ENCODE measurements at regions not wholly inside any gene's neighbourhood (a gene's known extent, or its start where the extent isn't known, plus 50 kb on each side); places are given as distances from the start of the nearest gene placed in this dataset.

DNA sequence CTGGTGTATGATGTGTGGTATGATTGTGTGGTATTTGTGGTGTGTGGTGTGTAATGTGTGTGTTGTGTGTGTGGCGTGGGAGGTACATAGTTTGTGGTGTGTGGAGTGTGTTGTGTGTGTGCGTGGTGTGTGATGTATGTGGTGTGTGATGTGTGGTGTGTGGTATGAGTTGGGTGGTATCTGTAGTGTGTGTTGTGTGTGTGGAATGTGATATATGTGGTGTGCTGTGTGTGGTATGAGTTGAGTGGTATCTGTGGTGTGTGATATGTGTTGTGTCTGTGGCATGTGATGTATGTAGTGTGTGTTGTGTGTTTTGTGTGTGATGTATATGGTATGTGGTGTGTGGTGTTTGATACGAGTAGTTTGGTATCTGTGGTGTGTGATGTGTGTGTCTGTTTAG, 272.5 kb upstream of the IRX1 start:
- no peaks in the 10 kb centered on the region for H3K4me1 ChIP-seq
- ATAC-seq, result no peak
- intact Hi-C loops (cut with DNase I), result no loop called here
- H3K9me3 ChIP-seq, result no peaks in the 10 kb centered on the region
- H3K27me3 ChIP-seq (ENCODE audit: insufficient read depth in 3 of 3, low read length in 2 of 3), result peaks cover 0 to 6% (median 0%) of the 10 kb centered on the region in 3 donors
- no peak overlapping the region for H3K4me3 ChIP-seq
- no peaks in the 10 kb centered on the region for H3K36me3 ChIP-seq (ENCODE audit: insufficient read depth in 1 of 2, low read depth in 1 of 2)
- no peak overlapping the region for H3K27ac ChIP-seq
- DNase-seq, result no peak
- TF ChIP-seq, protein P1, sequence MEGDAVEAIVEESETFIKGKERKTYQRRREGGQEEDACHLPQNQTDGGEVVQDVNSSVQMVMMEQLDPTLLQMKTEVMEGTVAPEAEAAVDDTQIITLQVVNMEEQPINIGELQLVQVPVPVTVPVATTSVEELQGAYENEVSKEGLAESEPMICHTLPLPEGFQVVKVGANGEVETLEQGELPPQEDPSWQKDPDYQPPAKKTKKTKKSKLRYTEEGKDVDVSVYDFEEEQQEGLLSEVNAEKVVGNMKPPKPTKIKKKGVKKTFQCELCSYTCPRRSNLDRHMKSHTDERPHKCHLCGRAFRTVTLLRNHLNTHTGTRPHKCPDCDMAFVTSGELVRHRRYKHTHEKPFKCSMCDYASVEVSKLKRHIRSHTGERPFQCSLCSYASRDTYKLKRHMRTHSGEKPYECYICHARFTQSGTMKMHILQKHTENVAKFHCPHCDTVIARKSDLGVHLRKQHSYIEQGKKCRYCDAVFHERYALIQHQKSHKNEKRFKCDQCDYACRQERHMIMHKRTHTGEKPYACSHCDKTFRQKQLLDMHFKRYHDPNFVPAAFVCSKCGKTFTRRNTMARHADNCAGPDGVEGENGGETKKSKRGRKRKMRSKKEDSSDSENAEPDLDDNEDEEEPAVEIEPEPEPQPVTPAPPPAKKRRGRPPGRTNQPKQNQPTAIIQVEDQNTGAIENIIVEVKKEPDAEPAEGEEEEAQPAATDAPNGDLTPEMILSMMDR (IDR thresholded peaks at IDR 0.05), result no peak
- WGBS, 3 donors, result 90 to 97% (median 92%) methylated on average over 3 of the region's 3 CpGs

DNA sequence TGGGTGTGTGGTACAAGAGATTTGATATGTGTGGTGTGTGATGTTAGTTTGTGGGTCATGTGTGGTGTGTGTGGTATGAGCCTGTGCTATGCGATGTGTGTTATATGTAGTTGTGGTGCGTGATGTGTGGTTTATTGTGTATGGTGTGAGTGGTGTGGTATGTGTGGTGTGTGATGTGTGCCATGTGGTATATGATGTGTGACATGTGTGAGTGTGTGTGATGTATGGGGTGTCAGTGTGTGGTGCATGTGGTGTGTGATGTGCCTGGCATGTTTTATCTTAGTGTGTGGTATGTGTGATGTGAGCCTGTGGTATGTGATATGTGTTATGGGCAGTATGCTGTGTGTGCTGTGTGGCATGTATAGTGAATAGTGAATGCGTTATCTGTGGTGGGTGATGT, 273.0 kb upstream of the IRX1 start:
- Histone ChIP-seq H3K27ac (no peak overlapping the region), H3K36me3 (ENCODE audit: insufficient read depth in 1 of 2, low read depth in 1 of 2) (no peaks in the 10 kb centered on the region), H3K4me3 (no peak overlapping the region), H3K27me3 (ENCODE audit: insufficient read depth in 3 of 3, low read length in 2 of 3) (peaks cover 0 to 6% (median 0%) of the 10 kb centered on the region in 3 donors), H3K4me1 (no peaks in the 10 kb centered on the region), H3K9me3 (no peaks in the 10 kb centered on the region)
- 94 to 100% (median 97%) methylated on average over 3 of the region's 3 CpGs for WGBS, 3 donors
- TF ChIP-seq, protein P1 (IDR thresholded peaks at IDR 0.05), result no peak
- ATAC-seq (no peak), DNase-seq (no peak)
- intact Hi-C loops (cut with DNase I), result no loop called here

DNA sequence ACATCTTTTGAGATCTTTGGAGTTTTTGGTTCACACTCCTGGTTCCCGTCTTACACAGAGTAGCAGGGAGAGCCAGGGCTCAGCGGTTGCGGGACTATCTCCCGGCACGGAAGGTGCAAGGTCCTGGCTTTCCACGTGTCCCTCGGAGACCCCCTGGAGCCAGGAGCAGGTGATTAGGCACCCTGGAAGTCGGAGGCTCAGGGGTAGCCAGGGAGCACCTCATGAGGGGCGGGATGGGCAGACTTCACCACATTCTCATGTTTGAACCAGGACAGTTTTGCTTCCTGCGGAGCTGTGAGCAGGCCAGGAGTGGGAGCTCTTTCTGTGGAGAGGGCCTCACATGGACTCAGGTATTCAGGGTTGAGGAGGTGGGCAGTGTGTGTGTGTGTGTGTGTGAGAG, 273.7 kb upstream of the IRX1 start:
- H3K27ac ChIP-seq, result no peak overlapping the region
- no peaks in the 10 kb centered on the region for H3K9me3 ChIP-seq
- no peaks in the 10 kb centered on the region for H3K4me1 ChIP-seq
- intact Hi-C loops (cut with DNase I), result no loop called here
- TF ChIP-seq, protein P1 (IDR thresholded peaks at IDR 0.05), result no peak
- DNase-seq (no peak), ATAC-seq (no peak)
- WGBS, 3 donors, result 78 to 91% (median 86%) methylated on average over 10 of the region's 10 CpGs
- H3K4me3 ChIP-seq, result no peak overlapping the region
- peaks cover 0 to 12% (median 0%) of the 10 kb centered on the region in 3 donors for H3K27me3 ChIP-seq (ENCODE audit: insufficient read depth in 3 of 3, low read length in 2 of 3)
- H3K36me3 ChIP-seq (ENCODE audit: insufficient read depth in 1 of 2, low read depth in 1 of 2), result no peaks in the 10 kb centered on the region

DNA sequence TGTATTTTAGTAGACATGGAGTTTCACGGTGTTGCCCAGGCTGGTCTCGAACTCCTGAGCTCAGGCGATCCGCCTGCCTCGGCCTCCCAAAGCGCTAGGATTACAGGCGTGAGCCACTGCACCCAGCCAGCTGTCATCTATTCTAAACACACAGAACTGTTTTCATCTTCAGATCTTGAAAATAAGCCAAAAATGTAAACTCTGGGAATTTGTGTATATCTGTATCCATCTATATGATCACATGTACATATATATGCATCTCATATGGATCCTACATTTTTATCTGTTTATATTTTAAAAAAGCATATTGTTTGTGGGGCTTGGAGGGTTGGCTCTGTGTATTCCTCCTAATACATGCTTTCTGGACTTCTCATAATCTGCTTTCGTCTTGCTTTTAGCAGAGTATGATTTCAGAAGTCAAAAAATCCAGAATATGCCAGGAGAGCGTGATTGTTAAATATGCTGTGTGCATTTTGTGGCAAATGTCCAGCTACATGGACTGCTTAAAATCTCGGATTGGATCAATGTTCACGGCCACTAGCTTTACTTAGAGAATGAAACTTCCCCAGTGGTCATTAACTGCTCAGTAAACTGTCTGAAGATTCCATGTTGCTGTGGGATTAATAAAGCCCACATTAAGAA, 274.4 kb upstream of the IRX1 start:
- Histone ChIP-seq H3K27me3 (ENCODE audit: insufficient read depth in 3 of 3, low read length in 2 of 3) (peaks cover 0 to 12% (median 0%) of the 10 kb centered on the region in 3 donors), H3K4me3 (no peak overlapping the region), H3K9me3 (no peaks in the 10 kb centered on the region), H3K4me1 (no peaks in the 10 kb centered on the region), H3K27ac (no peak overlapping the region), H3K36me3 (ENCODE audit: insufficient read depth in 1 of 2, low read depth in 1 of 2) (no peaks in the 10 kb centered on the region)
- TF ChIP-seq, protein P1 (IDR thresholded peaks at IDR 0.05), result no peak
- intact Hi-C loops (cut with DNase I), result no loop called here
- no peak for DNase-seq
- ATAC-seq, result no peak
- 55 to 65% (median 58%) methylated on average over 11 of the region's 11 CpGs for WGBS, 3 donors

DNA sequence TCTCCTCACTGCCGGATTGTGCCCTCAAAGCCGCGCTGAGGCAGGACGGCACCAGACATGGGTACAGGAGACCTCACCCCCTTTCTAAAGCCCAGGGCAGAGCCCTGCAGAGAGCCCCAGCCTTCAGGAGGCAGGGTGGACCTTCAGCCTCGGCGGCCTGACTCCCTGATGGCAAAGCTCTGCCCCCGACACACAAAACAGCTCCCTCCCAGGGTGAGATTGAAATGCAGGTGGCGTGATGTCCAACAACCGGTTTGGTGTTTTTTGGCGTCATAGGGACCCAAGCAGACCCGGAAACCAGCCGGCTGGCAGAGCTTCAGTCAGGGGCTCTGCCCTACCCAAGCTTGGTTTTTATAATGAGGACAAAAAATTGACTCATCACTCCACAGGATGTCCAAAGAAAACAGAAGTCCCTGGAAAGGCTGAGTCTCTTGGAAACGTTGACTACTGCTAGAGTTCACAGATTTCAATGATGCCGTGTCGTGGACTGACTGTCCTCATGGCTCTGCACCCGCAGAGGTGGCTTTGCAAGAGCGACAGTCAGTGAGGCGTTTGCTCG, 275.2 kb upstream of the IRX1 start:
- H3K4me3 ChIP-seq, result no peak overlapping the region
- no peak overlapping the region for H3K27ac ChIP-seq
- intact Hi-C loops (cut with DNase I), result no loop called here
- DNase-seq (no peak), ATAC-seq (no peak)
- TF ChIP-seq, protein P1 (IDR thresholded peaks at IDR 0.05), result no peak
- H3K4me1 ChIP-seq, result no peaks in the 10 kb centered on the region
- 65 to 72% (median 69%) methylated on average over 19 of the region's 19 CpGs for WGBS, 3 donors
- H3K36me3 ChIP-seq (ENCODE audit: insufficient read depth in 1 of 2, low read depth in 1 of 2), result no peaks in the 10 kb centered on the region
- peaks cover 0 to 12% (median 0%) of the 10 kb centered on the region in 3 donors for H3K27me3 ChIP-seq (ENCODE audit: insufficient read depth in 3 of 3, low read length in 2 of 3)
- no peaks in the 10 kb centered on the region for H3K9me3 ChIP-seq

All from psoas muscle (tissue), 7 donors.